ENCODE measurements at regions not wholly inside any gene's neighbourhood (a gene's known extent, or its start where the extent isn't known, plus 50 kb on each side); places are given as distances from the start of the nearest gene placed in this dataset.
A peak's percentile ranks its signal among the peaks of the same experiment; 100 is the strongest.

DNA sequence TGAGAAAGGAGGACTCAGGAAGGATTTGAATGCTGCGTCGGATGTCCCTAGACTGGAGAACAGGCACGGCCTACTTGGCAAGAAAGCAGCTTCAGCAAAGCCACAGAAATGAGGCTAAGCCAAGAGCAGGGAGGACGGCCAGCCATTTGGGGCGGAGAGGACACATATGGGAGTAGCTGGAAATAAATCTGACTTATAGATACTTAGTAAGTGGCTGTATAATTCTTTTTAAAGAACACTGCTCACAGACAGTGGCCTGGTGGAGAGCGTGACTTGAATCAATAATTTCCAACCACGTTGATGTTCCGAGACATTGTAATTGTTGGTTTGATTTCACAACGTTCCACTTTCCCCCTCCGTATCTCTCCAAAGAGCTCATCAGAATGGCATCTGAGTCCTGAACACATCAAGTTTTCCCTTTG, 67.7 kb upstream of the JCAD start:
- no peak overlapping the region for H3K4me3 ChIP-seq

DNA sequence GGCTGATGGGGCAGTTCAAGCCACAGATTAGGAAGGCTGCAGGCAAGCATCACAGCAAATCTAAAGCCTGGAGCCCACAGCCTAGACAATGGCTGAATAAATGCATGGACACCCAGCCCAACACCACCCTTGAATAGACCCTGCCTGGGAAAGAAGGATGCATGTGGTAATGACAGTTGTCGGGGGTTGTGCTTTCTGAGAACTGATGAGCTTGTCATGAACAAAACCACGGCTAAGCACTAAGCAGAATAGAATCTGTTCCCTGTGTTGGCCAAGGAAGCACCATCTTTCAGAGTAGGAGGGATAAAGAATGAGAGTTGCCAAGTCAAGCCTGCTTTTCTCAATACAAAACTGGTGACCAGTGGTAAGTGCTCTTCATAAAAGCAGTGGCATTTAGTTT, 66.1 kb upstream of the JCAD start:
- Histone ChIP-seq H3K36me3 (no peaks in the 10 kb centered on the region), H3K27ac (no peak overlapping the region), H3K4me3 (no peak overlapping the region), H3K9me3 (no peaks in the 10 kb centered on the region), H3K27me3 (no peaks in the 10 kb centered on the region), H3K4me1 (no peaks in the 10 kb centered on the region)
- FAIRE-seq: no peak
- intact Hi-C loops (cut with DNase I): no loop called here
- WGBS, 2 donors: 74 to 77% methylated on average over 2 of the region's 2 CpGs
- ATAC-seq: no peak
- TF ChIP-seq, protein P1, sequence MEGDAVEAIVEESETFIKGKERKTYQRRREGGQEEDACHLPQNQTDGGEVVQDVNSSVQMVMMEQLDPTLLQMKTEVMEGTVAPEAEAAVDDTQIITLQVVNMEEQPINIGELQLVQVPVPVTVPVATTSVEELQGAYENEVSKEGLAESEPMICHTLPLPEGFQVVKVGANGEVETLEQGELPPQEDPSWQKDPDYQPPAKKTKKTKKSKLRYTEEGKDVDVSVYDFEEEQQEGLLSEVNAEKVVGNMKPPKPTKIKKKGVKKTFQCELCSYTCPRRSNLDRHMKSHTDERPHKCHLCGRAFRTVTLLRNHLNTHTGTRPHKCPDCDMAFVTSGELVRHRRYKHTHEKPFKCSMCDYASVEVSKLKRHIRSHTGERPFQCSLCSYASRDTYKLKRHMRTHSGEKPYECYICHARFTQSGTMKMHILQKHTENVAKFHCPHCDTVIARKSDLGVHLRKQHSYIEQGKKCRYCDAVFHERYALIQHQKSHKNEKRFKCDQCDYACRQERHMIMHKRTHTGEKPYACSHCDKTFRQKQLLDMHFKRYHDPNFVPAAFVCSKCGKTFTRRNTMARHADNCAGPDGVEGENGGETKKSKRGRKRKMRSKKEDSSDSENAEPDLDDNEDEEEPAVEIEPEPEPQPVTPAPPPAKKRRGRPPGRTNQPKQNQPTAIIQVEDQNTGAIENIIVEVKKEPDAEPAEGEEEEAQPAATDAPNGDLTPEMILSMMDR (IDR thresholded peaks at IDR 0.05): no peak
- DNase-seq: no peak

More for the DNA sequence above, 67.7 kb upstream of the JCAD start:
- no peak overlapping the region for H3K27ac ChIP-seq
- ATAC-seq (peak in 1 of 4 donors; percentile 37), FAIRE-seq (no peak), DNase-seq (no peak)
- TF ChIP-seq, protein P1 (IDR thresholded peaks at IDR 0.05): no peak
- H3K36me3 ChIP-seq: no peaks in the 10 kb centered on the region
- no peaks in the 10 kb centered on the region for H3K9me3 ChIP-seq
- no peaks in the 10 kb centered on the region for H3K27me3 ChIP-seq
- 74 to 82% methylated on average over 10 of the region's 10 CpGs for WGBS, 2 donors
- intact Hi-C loops (cut with DNase I): no loop called here
- H3K4me1 ChIP-seq: no peaks in the 10 kb centered on the region

DNA sequence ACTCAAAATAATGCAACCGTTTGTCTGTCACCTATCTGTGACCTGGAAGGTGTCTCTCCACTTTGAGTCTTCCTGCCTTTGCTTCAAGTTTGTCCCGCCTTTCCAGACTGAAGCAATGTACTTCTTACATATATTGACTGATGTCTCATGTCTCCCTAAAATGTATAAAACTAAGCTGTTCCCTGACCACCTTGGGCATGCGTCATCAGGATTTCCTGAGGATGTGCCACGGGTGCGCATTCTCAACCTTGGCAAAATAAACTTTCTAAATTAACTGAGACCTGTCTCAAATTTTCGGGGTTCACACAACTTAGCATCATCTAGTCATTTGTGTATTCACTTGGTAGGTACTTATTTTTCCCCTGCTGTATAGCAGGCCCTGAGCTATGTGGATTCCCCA, 65.3 kb upstream of the JCAD start:
- Histone ChIP-seq H3K27ac (no peak overlapping the region), H3K4me3 (no peak overlapping the region), H3K36me3 (no peaks in the 10 kb centered on the region), H3K9me3 (no peaks in the 10 kb centered on the region), H3K4me1 (no peaks in the 10 kb centered on the region), H3K27me3 (no peaks in the 10 kb centered on the region)
- DNase-seq (no peak), FAIRE-seq (no peak), ATAC-seq (no peak)
- WGBS, 2 donors: 72 to 80% methylated on average over 6 of the region's 6 CpGs
- intact Hi-C loops (cut with DNase I): no loop called here
- TF ChIP-seq, protein P1 (IDR thresholded peaks at IDR 0.05): no peak

DNA sequence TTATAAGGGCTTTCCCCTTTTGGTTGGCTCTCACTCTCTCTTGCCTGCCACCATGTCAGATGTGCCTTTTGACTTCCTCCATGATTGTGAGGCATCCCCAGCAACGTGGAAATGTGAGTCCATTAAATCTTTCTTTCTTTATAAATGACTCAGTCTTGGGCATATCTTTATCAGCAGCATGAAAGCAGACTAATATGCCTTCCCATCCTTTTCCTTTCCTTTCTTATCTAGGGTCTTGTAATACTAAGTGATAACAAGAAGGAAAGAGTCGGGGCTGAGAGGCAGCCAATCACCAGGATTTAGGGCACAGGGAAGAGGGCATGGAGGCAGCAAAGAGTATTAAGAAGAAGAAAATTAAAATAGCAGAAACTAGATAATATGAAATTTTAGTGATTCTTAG, 62.0 kb upstream of the JCAD start:
- H3K9me3 ChIP-seq: no peaks in the 10 kb centered on the region
- no peaks in the 10 kb centered on the region for H3K4me1 ChIP-seq
- DNase-seq (no peak), ATAC-seq (no peak), FAIRE-seq (no peak)
- no peaks in the 10 kb centered on the region for H3K27me3 ChIP-seq
- no peak overlapping the region for H3K4me3 ChIP-seq
- H3K27ac ChIP-seq: no peak overlapping the region
- H3K36me3 ChIP-seq: no peaks in the 10 kb centered on the region
- TF ChIP-seq, protein P1 (IDR thresholded peaks at IDR 0.05): no peak
- WGBS, 2 donors: 59 to 76% methylated on average over 2 of the region's 2 CpGs
- intact Hi-C loops (cut with DNase I): no loop called here

DNA sequence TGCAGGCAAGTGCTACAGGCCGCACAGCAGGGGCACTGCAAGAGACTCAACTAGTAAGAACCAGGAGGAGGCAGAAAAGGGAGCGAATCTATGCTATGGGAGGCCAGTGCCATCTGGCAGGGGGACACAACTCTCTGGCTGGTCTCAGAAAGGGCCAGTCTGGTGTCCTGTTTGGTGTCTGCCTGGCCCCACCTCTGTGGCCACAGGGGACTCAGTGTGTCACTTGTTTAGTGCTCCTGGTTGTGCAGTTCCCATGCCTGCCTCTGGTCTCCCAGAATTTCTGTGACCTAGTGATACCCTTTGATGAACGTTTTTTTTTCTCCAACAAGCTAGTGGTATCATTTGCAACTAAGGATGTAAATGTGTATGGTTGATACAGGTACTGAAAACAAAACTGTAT, 59.2 kb upstream of the JCAD start:
- Histone ChIP-seq H3K4me3 (no peak overlapping the region), H3K36me3 (no peaks in the 10 kb centered on the region), H3K9me3 (no peaks in the 10 kb centered on the region), H3K4me1 (no peaks in the 10 kb centered on the region), H3K27me3 (peaks cover 0 to 5% (median 0%) of the 10 kb centered on the region in 4 donors), H3K27ac (no peak overlapping the region)
- intact Hi-C loops (cut with DNase I): loop anchor here in 1 of 3 donors (10.0 kb wide), 1 partner anchor 46 kb away; no protein-coding TSS in a partner anchor
- DNase-seq (no peak), ATAC-seq (no peak), FAIRE-seq (no peak)
- WGBS, 2 donors: 57 to 76% methylated on average over 3 of the region's 3 CpGs
- TF ChIP-seq, protein P1 (IDR thresholded peaks at IDR 0.05): no peak

Data from pancreas (tissue), 10 donors.